Stimulated activated naive CD4-positive, alpha-beta T cell treated with Interleukin-2 at 50 U/mL for 16 hours (primary cell): ENCODE measurements at regions not wholly inside any gene's neighbourhood (a gene's known extent, or its start where the extent isn't known, plus 50 kb on each side); places are given as distances from the start of the nearest gene placed in this dataset.
"Not testable (repeated sequence)": the region's sequence is repeated elsewhere in the genome, so short reads cannot be mapped to it uniquely, and the experiment has no call there.

Experiments
- DNase-seq: peaks from one replicate; lab custom pipeline; 2025; lab: John Stamatoyannopoulos, UW

GRCh38 chr10:94230134-94230785, 132.5 kb downstream of the NOC3L start:
- DNase-seq: no peak

- DNase-seq: no peak
These were observed 129.9 kb downstream of the NOC3L start for GRCh38 chr10:94232711-94233383.

- DNase-seq: no peak
These were observed 127.3 kb downstream of the NOC3L start for GRCh38 chr10:94235461-94235860.

- DNase-seq: no peak
These were observed 124.6 kb downstream of the NOC3L start for GRCh38 chr10:94238006-94238617.

- DNase-seq: no peak
These were observed 123.0 kb downstream of the NOC3L start for GRCh38 chr10:94239696-94240095.

GRCh38 chr10:94240491-94240890, 122.2 kb downstream of the NOC3L start:
- no peak for DNase-seq

- no peak for DNase-seq
These were observed 121.8 kb downstream of the NOC3L start for GRCh38 chr10:94240901-94241300.

GRCh38 chr10:94251098-94251497, 111.6 kb downstream of the NOC3L start:
- no peak for DNase-seq

- DNase-seq: no peak
These were observed 111.2 kb downstream of the NOC3L start for GRCh38 chr10:94251568-94251967.

- DNase-seq: not testable (repeated sequence)
These were observed 105.3 kb downstream of the NOC3L start for GRCh38 chr10:94257407-94257806.

- no peak for DNase-seq
These were observed 102.3 kb downstream of the NOC3L start for GRCh38 chr10:94260455-94260854.

GRCh38 chr10:94264085-94264484, 98.7 kb downstream of the NOC3L start:
- no peak for DNase-seq

GRCh38 chr10:94266091-94266490, 96.6 kb downstream of the NOC3L start:
- DNase-seq: no peak

GRCh38 chr10:94268652-94269051, 94.1 kb downstream of the NOC3L start:
- DNase-seq: no peak

GRCh38 chr10:94274142-94274787, 88.5 kb downstream of the NOC3L start:
- DNase-seq: no peak

GRCh38 chr10:94276140-94276539, 86.6 kb downstream of the NOC3L start:
- no peak for DNase-seq

- no peak for DNase-seq
These were observed 85.3 kb downstream of the NOC3L start for GRCh38 chr10:94277450-94277849.

- peak; percentile 50 for DNase-seq
These were observed 82.7 kb downstream of the NOC3L start for GRCh38 chr10:94279835-94280709.

GRCh38 chr10:94281654-94282053, 81.1 kb downstream of the NOC3L start:
- no peak for DNase-seq

GRCh38 chr10:94282369-94282768, 80.4 kb downstream of the NOC3L start:
- DNase-seq: no peak
